ENCODE measurements at regions not wholly inside any gene's neighbourhood (a gene's known extent, or its start where the extent isn't known, plus 50 kb on each side); places are given as distances from the start of the nearest gene placed in this dataset.

DNA sequence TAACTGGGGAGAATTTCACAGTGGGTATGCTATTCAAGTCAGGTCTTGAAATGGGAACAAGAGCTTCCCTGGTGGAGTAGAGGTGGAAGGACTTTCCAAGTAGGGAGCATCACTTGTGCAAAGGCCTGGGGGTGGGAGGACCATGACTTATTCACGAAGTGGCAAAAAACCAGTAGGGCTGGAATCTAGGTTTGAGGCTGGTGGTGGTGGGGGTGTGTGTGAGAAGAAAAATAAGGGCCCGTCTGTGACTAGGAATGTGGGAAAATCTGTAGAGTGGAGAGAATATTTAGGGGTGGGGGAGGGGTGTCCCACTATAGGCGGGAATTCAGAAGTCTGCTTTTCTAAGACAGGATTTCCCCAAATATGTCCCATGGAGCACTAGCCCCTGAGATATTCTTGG, 271.9 kb upstream of the TBL1XR1 start:
- TF ChIP-seq MXI1 (conservative IDR thresholded peaks at IDR 0.05; ENCODE audit: poor library complexity, severe bottlenecking) (no peak), EP300 (conservative IDR thresholded peaks at IDR 0.05; ENCODE audit: poor library complexity, severe bottlenecking) (no peak)
- TF ChIP-seq, protein P1, sequence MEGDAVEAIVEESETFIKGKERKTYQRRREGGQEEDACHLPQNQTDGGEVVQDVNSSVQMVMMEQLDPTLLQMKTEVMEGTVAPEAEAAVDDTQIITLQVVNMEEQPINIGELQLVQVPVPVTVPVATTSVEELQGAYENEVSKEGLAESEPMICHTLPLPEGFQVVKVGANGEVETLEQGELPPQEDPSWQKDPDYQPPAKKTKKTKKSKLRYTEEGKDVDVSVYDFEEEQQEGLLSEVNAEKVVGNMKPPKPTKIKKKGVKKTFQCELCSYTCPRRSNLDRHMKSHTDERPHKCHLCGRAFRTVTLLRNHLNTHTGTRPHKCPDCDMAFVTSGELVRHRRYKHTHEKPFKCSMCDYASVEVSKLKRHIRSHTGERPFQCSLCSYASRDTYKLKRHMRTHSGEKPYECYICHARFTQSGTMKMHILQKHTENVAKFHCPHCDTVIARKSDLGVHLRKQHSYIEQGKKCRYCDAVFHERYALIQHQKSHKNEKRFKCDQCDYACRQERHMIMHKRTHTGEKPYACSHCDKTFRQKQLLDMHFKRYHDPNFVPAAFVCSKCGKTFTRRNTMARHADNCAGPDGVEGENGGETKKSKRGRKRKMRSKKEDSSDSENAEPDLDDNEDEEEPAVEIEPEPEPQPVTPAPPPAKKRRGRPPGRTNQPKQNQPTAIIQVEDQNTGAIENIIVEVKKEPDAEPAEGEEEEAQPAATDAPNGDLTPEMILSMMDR (IDR thresholded peaks at IDR 0.05; ENCODE audit: poor library complexity, severe bottlenecking) = no peak

Data from neural cell (in vitro differentiated cells).